ENCODE measurements at regions not wholly inside any gene's neighbourhood (a gene's known extent, or its start where the extent isn't known, plus 50 kb on each side); places are given as distances from the start of the nearest gene placed in this dataset.

GRCh38 chr2:157056200-157056676 lies 201.3 kb upstream of the GALNT5 start:
- Histone ChIP-seq H3K9me1 (replicated peaks; ENCODE audit: control insufficient read depth, extremely low read depth, insufficient read depth, low read length) (no peaks in the 10 kb centered on the region), H2AFZ (ENCODE audit: low read depth, low read length) (no peak overlapping the region), H4K20me1 (replicated peaks; ENCODE audit: control insufficient read depth, extremely low read depth, insufficient read depth, low read length) (no peaks in the 10 kb centered on the region), H3K79me2 (ENCODE audit: control insufficient read depth, insufficient read depth, low read length) (no peaks in the 10 kb centered on the region), H3K27ac (ENCODE audit: insufficient read depth, low read depth, low read length) (peak overlapping the region; percentile 66), H3K9me3 (replicated peaks; ENCODE audit: control insufficient read depth, insufficient read depth, low read length) (no peaks in the 10 kb centered on the region), H3K4me3 (replicated peaks in 1 of 3; ENCODE audit: insufficient read depth in 1 of 3, low read depth in 1 of 3, low read length in 3 of 3) (peak overlapping the region in 1 of 3 experiments; percentile 40), H3K36me3 (ENCODE audit: control insufficient read depth in 2 of 2, extremely low read depth in 1 of 2, insufficient read depth in 2 of 2, low read length in 2 of 2) (no peaks in the 10 kb centered on the region), H3K9ac (replicated peaks; ENCODE audit: extremely low read depth, insufficient read depth, low read length) (peak overlapping the region; percentile 47), H3K27me3 (ENCODE audit: control insufficient read depth in 2 of 2, insufficient read depth in 2 of 2, low read length in 2 of 2) (peaks cover 0 to 1% of the 10 kb centered on the region in 2 experiments), H3K4me1 (ENCODE audit: control insufficient read depth, extremely low read depth, insufficient read depth, low read length) (peaks cover 35% of the 10 kb centered on the region), H3K4me2 (ENCODE audit: insufficient read depth, low read length) (peak overlapping the region; percentile 72)
- no TSS peak for BruUV-seq (replicated peaks)
- intact Hi-C loops (cut with micrococcal nuclease) (loop anchor here (1.0 to 5.0 kb wide), 5 partner anchors 24 to 149 kb away; no protein-coding TSS in a partner anchor), dilution Hi-C loops (cut with MboI; ENCODE audit: extremely low pct_ligation_motif_present, low sequenced_read_pairs) (no loop called here)
- TF ChIP-seq, protein P1, sequence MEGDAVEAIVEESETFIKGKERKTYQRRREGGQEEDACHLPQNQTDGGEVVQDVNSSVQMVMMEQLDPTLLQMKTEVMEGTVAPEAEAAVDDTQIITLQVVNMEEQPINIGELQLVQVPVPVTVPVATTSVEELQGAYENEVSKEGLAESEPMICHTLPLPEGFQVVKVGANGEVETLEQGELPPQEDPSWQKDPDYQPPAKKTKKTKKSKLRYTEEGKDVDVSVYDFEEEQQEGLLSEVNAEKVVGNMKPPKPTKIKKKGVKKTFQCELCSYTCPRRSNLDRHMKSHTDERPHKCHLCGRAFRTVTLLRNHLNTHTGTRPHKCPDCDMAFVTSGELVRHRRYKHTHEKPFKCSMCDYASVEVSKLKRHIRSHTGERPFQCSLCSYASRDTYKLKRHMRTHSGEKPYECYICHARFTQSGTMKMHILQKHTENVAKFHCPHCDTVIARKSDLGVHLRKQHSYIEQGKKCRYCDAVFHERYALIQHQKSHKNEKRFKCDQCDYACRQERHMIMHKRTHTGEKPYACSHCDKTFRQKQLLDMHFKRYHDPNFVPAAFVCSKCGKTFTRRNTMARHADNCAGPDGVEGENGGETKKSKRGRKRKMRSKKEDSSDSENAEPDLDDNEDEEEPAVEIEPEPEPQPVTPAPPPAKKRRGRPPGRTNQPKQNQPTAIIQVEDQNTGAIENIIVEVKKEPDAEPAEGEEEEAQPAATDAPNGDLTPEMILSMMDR (IDR thresholded peaks at IDR 0.05; ENCODE audit: extremely low read depth in 1 of 2, insufficient read depth in 1 of 2, low read depth in 1 of 2, low read length in 2 of 2) = no peak
- TF ChIP-seq POLR2AphosphoS5 (IDR thresholded peaks at IDR 0.05; ENCODE audit: insufficient read depth, low read depth, low read length) (peak; percentile 32), JUN (IDR thresholded peaks at IDR 0.05; ENCODE audit: borderline replicate concordance, insufficient read depth, insufficient read length, low read depth) (peak; percentile 36), POLR2A (IDR thresholded peaks at IDR 0.05; ENCODE audit: low read depth, low read length) (no peak), EZH2 (IDR thresholded peaks at IDR 0.05; ENCODE audit: borderline replicate concordance, low read depth, low read length, severe bottlenecking) (no peak), GATA2 (IDR thresholded peaks at IDR 0.05; ENCODE audit: insufficient read depth, insufficient read length, low read depth, low read length) (peak; percentile 56), MYC (IDR thresholded peaks at IDR 0.05; ENCODE audit: low read depth, low read length) (no peak), MAX (IDR thresholded peaks at IDR 0.05; ENCODE audit: insufficient read depth, insufficient read length) (no peak), FOS (IDR thresholded peaks at IDR 0.05; ENCODE audit: borderline replicate concordance, insufficient read depth, low read length) (peak; percentile 65)
- ChIA-PET POLR2A (no interaction called here), CTCF (interaction anchor here (0.7 to 3.2 kb wide), 41 partner anchors 9 to 1688 kb away, joined by 3 to 41 read pairs (median 4); no protein-coding TSS in a partner anchor)
- FAIRE-seq (peak; percentile 71), DNase-seq (ENCODE audit: low read depth, low spot score) (peak; percentile 83)

Data from endothelial cell of umbilical vein (primary cell).